Stimulated activated naive B cell treated with anti-CD40 and anti-IgM and Interleukin-4, amounts not matched to agents 10 μg/mL and 1 μg/mL and 100 μg/mL, for 72 hours (primary cell): ENCODE measurements at regions not wholly inside any gene's neighbourhood (a gene's known extent, or its start where the extent isn't known, plus 50 kb on each side); places are given as distances from the start of the nearest gene placed in this dataset.
A peak's percentile ranks its signal among the peaks of the same experiment; 100 is the strongest.

ENCODE experiments used
- ATAC-seq, 2 donors: fragments of 150-1000 bp; cut with Tn5 transposase; replicated peaks; 2 replicates each; pipeline ENCODE4 v1.10.0; 2021; ENCODE audit warnings: moderate library complexity in 1 of 2
- DNase-seq: peaks from one replicate; pipeline ENCODE4 v3.0.0; 2021
- H3K27ac Mint-ChIP-seq: one replicate; pipeline ENCODE4 v1.8.0; 2022; ENCODE audit warnings: mild to moderate bottlenecking, mixed read lengths
- H3K27me3 Mint-ChIP-seq, 2 donors: one replicate each; pipeline ENCODE4 v1.8.0; 2022; ENCODE audit warnings: mixed read lengths in 2 of 2
- H3K36me3 Mint-ChIP-seq, 2 donors: one replicate each; pipeline ENCODE4 v1.8.0; 2022; ENCODE audit warnings: mixed read lengths in 2 of 2, mild to moderate bottlenecking in 1 of 2
- H3K4me1 Mint-ChIP-seq, 2 donors: one replicate each; pipeline ENCODE4 v1.8.0; 2022; ENCODE audit warnings: mixed read lengths in 2 of 2, mild to moderate bottlenecking in 1 of 2
- H3K4me3 Mint-ChIP-seq, 2 donors: one replicate each; pipeline ENCODE4 v1.8.0; 2022; ENCODE audit warnings: mild to moderate bottlenecking in 2 of 2, mixed read lengths in 2 of 2, moderate library complexity in 1 of 2
- H3K9me3 Mint-ChIP-seq, 2 donors: one replicate each; pipeline ENCODE4 v1.8.0; 2022; ENCODE audit warnings: mixed read lengths in 2 of 2, mild to moderate bottlenecking in 1 of 2

DNA sequence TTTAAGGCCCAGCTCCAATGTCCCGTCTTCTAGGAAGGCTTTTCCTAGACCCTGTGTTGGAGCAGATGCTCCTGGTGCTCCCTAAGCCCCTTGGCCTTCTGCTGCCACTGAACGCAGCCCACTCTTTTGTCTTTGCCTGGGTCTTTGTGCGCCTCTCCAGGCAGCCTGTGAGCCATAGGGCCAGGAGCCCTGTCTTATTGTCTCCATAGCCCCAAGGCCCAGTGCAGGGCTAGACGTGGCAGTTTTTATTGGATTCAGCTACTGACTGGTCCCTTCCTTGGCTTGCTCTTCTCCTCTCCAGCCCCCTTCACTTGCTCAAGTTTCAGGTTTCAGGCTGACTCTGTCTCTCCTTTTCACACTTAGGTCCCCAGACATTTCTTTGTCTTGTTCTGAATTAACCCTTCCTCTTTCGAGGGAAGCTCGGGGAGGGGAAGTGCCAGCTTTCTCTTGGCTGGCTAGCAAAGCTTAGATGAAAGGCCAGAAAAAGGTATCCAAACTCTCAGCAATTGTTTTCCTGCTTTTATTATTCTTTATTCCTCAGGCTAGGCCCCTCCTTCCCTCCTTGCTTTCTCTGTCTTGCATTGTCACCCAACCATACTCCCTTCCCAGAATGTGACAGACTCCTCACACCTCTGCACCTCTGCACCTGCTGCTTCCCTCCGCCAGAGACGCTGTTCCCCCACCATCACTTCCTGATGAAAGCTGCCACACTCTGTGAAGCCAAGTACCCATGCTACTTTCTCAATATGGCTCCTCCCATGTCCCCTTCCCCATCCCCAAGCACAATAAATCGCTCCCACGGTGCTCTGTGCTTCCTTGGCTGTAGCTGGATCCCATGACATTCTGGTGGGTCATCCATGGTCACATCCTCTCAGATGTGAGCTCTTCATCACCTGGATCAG lies 101.6 kb upstream of the CPEB4 start:
- Mint-ChIP-seq H3K4me1 (peaks cover 57 to 72% of the 10 kb centered on the region in 2 donors), H3K9me3 (no peaks in the 10 kb centered on the region), H3K27ac (peak overlapping the region; percentile 48), H3K36me3 (no peaks in the 10 kb centered on the region), H3K27me3 (no peaks in the 10 kb centered on the region), H3K4me3 (peak overlapping the region in 1 of 2 donors; percentile 10)
- ATAC-seq (peak; percentile 88 to 92), DNase-seq (peak; percentile 48)

DNA sequence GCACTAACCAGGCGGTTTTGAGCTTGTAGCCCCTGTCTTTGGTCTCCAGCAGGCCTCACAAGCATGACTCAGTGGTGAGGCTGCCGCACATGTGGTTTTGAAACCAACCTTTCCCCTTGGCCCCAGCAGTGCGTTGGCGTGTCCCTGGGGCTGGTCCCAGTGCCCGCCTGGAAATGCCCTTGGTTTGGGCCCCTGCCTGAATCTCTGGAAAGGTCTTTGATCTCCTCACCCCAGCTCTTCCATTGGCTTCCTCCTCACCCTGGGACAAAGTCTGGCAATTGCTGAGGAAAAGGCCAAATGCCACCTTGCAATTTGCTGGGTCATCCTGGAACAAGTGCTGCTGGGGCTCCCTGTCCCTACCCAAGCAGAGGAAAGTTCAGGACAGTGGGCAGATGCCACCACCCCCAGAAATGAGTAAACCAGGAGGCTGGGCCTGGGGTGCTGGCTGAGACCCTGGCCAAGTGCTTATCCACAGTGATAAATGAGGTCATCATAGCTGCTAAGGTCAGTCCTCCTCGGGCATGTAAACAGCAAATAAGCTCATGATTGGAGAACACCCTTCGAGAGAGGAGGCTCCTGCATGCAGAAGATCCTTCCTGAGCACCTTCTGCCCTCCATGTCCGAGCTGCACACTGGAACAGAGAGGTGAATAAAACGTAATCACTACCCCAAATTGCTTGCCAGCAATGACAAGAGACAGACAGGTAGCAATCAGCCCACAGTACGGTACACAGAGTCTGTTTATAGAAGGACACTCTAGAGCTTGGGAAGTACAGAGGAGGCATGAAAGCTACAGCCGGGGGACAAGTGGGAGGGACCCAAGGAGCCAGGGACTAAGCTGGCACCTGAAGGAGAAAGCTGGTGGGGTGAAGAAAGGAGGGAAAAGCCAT lies 98.9 kb upstream of the CPEB4 start:
- no peaks in the 10 kb centered on the region for H3K36me3 Mint-ChIP-seq
- H3K27ac Mint-ChIP-seq: no peak overlapping the region
- H3K27me3 Mint-ChIP-seq: peaks cover 0 to 2% of the 10 kb centered on the region in 2 donors
- DNase-seq: peak; percentile 24
- peak; percentile 41 to 52 for ATAC-seq
- H3K4me3 Mint-ChIP-seq: no peak overlapping the region
- H3K9me3 Mint-ChIP-seq: no peaks in the 10 kb centered on the region
- peaks cover 46 to 54% of the 10 kb centered on the region in 2 donors for H3K4me1 Mint-ChIP-seq

- H3K27me3 Mint-ChIP-seq: peaks cover 0 to 3% of the 10 kb centered on the region in 2 donors
- DNase-seq (no peak), ATAC-seq (no peak)
- no peaks in the 10 kb centered on the region for H3K36me3 Mint-ChIP-seq
- no peak overlapping the region for H3K27ac Mint-ChIP-seq
- H3K4me3 Mint-ChIP-seq: no peak overlapping the region
- H3K4me1 Mint-ChIP-seq: peaks cover 47 to 58% of the 10 kb centered on the region in 2 donors
- H3K9me3 Mint-ChIP-seq: no peaks in the 10 kb centered on the region
Measured at GRCh38 chr5:173790177-173790719, 97.9 kb upstream of the CPEB4 start.

- Mint-ChIP-seq H3K4me3 (no peak overlapping the region), H3K36me3 (no peaks in the 10 kb centered on the region), H3K27me3 (peaks cover 0 to 3% of the 10 kb centered on the region in 2 donors), H3K9me3 (no peaks in the 10 kb centered on the region), H3K4me1 (peaks cover 44 to 51% of the 10 kb centered on the region in 2 donors), H3K27ac (no peak overlapping the region)
- ATAC-seq: no peak
- no peak for DNase-seq
Measured at GRCh38 chr5:173790836-173791546, 97.2 kb upstream of the CPEB4 start.

- Mint-ChIP-seq H3K36me3 (no peaks in the 10 kb centered on the region), H3K9me3 (no peaks in the 10 kb centered on the region)
- ATAC-seq: no peak
Measured at GRCh38 chr5:173791878-173792277, 96.3 kb upstream of the CPEB4 start.

DNA sequence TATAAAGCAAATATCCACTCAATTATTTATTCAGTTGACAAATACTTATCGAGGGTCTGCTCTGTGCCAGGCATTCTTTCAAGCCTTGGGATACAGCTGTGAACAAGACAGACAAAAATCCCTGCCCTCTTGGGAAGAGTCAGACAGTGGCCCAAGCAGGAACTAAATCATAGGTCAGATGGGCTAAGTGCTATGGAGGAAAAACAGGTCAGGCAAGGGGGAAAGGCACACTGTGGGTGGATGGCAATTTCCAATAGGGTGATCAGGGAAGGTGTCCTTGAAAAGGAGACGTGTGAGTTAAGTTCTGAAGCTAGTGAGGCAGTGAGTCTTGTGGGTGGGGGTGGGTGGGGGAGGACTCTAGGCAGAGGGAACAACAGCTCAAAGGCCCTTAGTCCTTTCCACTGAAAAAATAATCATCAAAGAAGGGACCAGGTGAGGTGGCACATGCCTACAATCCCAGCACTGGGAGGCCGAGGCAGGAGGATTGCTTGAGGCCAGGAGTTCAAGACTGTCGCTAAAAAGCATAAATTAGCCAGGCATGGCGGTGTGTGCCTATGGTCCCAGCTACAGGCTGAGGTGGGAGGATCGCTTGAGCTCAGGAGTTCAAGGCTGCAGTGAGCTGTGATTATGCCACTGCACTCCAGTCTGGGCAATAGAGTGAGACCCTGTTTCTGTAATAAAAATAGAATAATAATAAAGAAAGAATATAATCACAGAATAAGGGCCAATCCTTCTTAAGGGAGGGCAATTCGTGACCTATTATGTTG lies 95.2 kb upstream of the CPEB4 start:
- ATAC-seq (no peak), DNase-seq (no peak)
- Mint-ChIP-seq H3K4me1 (peaks cover 27 to 33% of the 10 kb centered on the region in 2 donors), H3K36me3 (no peaks in the 10 kb centered on the region), H3K9me3 (no peaks in the 10 kb centered on the region), H3K27me3 (peaks cover 0 to 3% of the 10 kb centered on the region in 2 donors), H3K4me3 (no peak overlapping the region), H3K27ac (no peak overlapping the region)

More at GRCh38 chr5:173791878-173792277, 96.3 kb upstream of the CPEB4 start:
- Mint-ChIP-seq H3K27me3 (peaks cover 0 to 3% of the 10 kb centered on the region in 2 donors), H3K4me3 (no peak overlapping the region), H3K4me1 (peaks cover 38 to 42% of the 10 kb centered on the region in 2 donors), H3K27ac (no peak overlapping the region)
- no peak for DNase-seq

GRCh38 chr5:173793648-173794548 lies 94.3 kb upstream of the CPEB4 start:
- DNase-seq (no peak), ATAC-seq (no peak)
- Mint-ChIP-seq H3K27me3 (peaks cover 3% of the 10 kb centered on the region in 2 donors), H3K4me1 (peaks cover 25 to 35% of the 10 kb centered on the region in 2 donors), H3K4me3 (no peak overlapping the region), H3K27ac (no peak overlapping the region), H3K9me3 (no peaks in the 10 kb centered on the region), H3K36me3 (no peaks in the 10 kb centered on the region)

DNA sequence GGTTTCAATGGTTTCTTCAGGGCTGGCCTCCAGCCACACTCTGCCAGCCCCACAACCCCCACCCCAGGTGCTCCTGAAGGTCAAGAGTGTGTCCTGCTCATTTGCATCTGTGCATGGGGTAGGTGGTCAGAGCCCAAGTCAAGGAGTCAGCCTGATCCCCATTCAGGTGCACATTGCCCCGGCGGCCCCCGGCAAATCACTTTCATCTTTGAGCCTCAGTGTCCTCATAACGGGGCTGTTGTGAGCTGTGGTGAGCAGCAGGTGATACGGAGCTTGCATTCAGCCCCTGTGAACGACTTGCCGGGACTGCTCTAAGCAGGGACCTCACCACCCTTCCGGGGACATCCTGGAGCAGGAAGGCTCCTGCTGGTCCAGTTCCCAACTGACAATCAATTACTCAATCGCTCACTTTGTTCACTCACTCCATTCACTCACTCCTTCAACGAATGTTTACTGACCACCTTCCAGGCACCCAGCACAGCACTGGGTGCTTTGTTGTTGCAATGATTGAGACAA lies 93.2 kb upstream of the CPEB4 start:
- Mint-ChIP-seq H3K36me3 (no peaks in the 10 kb centered on the region), H3K4me3 (no peak overlapping the region), H3K4me1 (peaks cover 18 to 29% of the 10 kb centered on the region in 2 donors), H3K9me3 (no peaks in the 10 kb centered on the region), H3K27me3 (peaks cover 3 to 10% of the 10 kb centered on the region in 2 donors), H3K27ac (no peak overlapping the region)
- ATAC-seq (no peak), DNase-seq (no peak)

DNA sequence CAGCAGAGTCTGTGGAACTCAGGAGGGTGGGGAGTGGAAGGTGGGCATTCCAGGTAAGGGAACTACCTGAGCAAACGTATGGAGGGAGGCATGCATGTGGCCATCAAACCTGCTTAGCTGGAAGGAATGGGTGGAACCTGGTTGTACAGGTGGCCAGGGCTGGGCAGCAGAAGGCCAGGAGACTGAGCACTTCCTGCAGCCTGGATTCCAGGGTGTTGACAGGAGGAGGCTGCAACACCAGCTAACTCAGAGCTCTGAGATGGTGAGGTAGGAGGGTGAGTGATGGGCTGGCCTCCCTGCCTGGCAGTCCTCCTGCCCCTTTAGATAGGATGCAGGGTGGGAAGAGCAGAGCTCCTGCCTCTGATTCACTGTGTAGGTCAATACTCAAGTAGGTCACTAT lies 92.5 kb upstream of the CPEB4 start:
- Mint-ChIP-seq H3K27ac (no peak overlapping the region), H3K36me3 (no peaks in the 10 kb centered on the region), H3K27me3 (peaks cover 3 to 15% of the 10 kb centered on the region in 2 donors), H3K9me3 (no peaks in the 10 kb centered on the region), H3K4me1 (peaks cover 17 to 22% of the 10 kb centered on the region in 2 donors), H3K4me3 (no peak overlapping the region)
- ATAC-seq: no peak
- no peak for DNase-seq

DNA sequence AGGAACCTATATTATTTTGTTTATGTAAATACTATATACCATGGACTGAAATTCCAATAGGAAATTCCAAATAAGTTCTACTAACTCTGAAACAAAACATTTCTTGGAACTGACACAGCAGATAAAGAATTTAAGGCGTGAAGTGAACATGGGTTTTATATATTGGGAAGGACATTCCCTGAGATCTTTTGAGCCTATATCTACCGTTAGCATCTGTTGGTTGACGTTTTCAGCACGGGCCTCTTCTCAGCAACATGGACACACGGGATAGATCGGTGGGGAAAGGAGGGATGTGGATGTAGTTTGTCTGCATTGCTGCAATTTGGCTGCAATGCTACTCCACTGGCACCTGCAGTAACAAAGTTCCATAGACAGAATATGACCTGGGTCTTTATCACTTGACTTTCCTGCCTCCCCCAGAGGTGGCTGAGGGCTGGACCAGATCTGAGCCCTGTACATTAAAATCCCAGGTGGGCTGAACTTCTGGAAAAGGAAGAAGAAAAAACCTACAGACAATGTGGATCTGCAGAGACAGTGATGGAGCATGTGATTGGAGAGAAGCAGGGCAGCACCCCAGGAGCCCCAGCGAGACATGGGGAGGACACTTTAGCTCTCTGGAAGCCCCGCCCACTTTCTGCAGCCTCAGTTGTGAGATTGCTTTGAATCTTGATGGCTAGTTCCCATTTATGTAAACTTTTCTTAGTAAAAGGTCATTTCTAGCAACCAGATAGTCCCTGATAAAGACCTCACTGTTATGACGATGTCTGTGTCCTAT lies 91.2 kb upstream of the CPEB4 start:
- Mint-ChIP-seq H3K9me3 (no peaks in the 10 kb centered on the region), H3K4me3 (no peak overlapping the region), H3K4me1 (peaks cover 17 to 19% of the 10 kb centered on the region in 2 donors), H3K36me3 (no peaks in the 10 kb centered on the region), H3K27me3 (peaks cover 3 to 15% of the 10 kb centered on the region in 2 donors), H3K27ac (peak overlapping the region; percentile 73)
- ATAC-seq: no peak
- DNase-seq: no peak

GRCh38 chr5:173798127-173798810 lies 89.9 kb upstream of the CPEB4 start:
- Mint-ChIP-seq H3K4me3 (no peak overlapping the region), H3K9me3 (no peaks in the 10 kb centered on the region), H3K27me3 (peaks cover 3 to 15% of the 10 kb centered on the region in 2 donors), H3K36me3 (no peaks in the 10 kb centered on the region), H3K4me1 (peaks cover 16 to 19% of the 10 kb centered on the region in 2 donors), H3K27ac (no peak overlapping the region)
- DNase-seq (no peak), ATAC-seq (no peak)
